GM21367 (cell line): ENCODE measurements at regions not wholly inside any gene's neighbourhood (a gene's known extent, or its start where the extent isn't known, plus 50 kb on each side); places are given as distances from the start of the nearest gene placed in this dataset.

Experiments
- ATAC-seq: cut with Tn5 transposase; IDR thresholded peaks from one replicate; pipeline ENCODE4 v1.9.1; 2021; ENCODE audit not compliant: unreplicated experiment

GRCh38 chr1:55670331-55671082 is 455.3 kb upstream of the USP24 start:
- ATAC-seq, result no peak

DNA sequence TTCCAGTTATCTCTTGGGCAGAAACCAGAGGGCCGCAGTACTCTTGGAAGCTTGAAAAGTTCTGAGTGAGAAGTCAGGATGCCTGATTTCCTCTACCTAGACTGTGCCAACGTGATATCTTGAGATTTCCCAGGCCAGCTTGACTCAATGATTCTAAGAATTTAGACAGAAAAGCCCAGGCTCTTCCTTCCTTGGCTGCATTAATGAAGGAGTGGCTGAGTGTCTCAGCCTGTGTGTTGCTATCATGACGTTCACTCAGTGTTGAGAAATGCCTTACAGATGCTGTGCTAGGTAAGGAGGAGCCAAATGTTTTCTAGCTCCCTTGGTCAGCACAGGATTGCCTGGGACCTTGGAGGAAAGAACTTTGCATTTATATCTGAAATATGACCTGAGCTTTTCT is 454.1 kb upstream of the USP24 start:
- ATAC-seq, result no peak

DNA sequence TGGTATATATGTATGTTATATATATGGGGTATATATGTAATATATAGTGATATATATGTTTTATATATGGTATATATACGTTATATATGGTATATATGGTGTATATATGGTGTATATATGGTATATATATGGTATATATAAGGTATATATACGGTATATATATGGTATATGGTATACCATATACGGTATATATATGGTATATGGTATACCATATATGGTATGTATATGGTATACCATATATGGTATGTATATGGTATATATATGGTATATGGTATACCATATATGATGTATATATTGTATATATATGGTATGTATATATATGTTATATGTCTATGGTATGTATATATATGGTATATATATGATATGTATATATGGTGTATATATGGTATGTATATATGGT is 447.7 kb upstream of the USP24 start:
- no peak for ATAC-seq

- ATAC-seq, result no peak
Observed at GRCh38 chr1:55658917-55659316, 443.8 kb upstream of the USP24 start.

DNA sequence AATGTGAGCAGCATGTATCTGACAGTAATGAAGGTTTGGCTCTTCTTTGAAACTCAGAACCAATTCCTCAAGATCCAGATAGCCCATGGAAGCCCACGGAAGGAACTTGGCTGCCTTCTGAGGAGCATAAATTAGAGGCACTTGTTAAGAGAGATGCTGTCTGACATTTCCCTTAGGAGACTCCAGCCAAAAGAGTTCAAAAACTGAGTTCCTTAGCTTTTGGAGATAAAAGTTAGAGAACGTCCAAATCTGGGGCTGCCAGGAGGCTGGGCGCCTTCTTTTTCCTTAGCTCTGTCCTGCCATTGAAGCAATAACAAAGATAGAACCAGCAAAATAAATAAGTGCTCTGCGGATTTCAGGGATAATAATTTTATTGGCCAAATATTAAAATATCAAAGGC is 439.6 kb upstream of the USP24 start:
- no peak for ATAC-seq

GRCh38 chr1:55654171-55654570 is 439.0 kb upstream of the USP24 start:
- ATAC-seq, result no peak

- no peak for ATAC-seq
Observed at GRCh38 chr1:55650444-55650843, 435.3 kb upstream of the USP24 start.

DNA sequence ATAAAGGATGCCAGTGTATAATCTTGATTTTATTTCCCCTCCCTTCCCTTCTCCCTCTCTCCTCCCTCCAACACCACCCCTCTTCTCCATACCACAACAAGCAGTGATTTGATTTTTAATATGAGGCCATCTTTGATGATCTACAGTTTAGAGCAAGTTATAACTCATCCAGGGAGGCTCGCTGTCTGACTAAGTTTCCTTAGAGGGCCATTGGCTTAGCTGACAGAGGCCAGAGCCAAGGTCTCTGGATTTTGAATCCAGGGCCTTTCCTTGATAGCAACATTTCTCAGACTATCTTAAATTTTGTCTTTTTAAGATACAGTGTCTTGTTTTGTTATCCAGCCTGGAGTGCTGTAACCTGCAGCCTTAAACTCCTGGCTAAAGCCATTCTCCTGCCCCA is 431.0 kb upstream of the USP24 start:
- ATAC-seq, result no peak

DNA sequence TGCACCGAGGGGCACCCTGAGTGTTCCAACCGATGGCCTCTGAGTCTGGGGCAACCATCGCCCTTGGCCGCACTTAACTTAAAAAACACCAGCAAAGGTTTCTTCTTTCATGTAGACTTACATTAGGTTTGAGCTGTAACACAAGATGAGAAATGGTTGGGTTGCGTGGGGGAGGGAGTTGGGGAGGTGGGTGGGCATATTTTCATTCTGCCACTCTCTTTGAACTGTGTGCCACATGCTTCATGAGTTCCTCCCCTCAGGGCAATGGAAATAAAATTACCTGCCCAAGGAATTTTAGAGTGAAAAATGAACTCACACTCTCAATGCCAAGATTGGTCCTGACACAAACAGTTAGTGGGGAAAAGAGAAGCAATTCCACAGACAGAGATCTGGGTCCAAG is 430.1 kb upstream of the USP24 start:
- ATAC-seq, result no peak

- ATAC-seq, result no peak
Observed at GRCh38 chr1:55641947-55642346, 426.8 kb upstream of the USP24 start.

GRCh38 chr1:55640708-55641473 is 425.7 kb upstream of the USP24 start:
- ATAC-seq, result peak; percentile 66

GRCh38 chr1:55639526-55639925 is 424.4 kb upstream of the USP24 start:
- no peak for ATAC-seq

DNA sequence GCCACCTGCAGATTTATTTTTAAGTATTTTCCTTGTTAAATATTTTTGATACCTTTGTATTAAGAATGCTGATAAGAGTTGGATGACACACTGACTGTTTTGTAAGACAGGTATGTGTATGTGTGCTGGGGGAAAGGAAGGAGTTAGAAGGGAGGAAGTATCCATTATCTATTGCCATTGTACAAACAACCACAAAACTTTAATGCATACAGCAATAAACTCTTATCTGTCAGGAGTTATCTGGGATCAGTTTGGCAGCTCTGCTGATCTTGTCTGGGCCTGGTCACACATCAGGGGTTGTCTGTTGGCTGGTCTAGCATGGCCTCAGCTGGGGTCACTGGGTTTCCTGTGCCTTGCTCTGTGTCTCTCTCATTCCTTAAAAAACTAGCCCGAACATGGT is 423.9 kb upstream of the USP24 start:
- ATAC-seq, result no peak

- ATAC-seq, result no peak
Observed at GRCh38 chr1:55636696-55637095, 421.5 kb upstream of the USP24 start.

- ATAC-seq, result no peak
Observed at GRCh38 chr1:55635856-55636255, 420.7 kb upstream of the USP24 start.

GRCh38 chr1:55634516-55634915 is 419.4 kb upstream of the USP24 start:
- no peak for ATAC-seq

- no peak for ATAC-seq
Observed at GRCh38 chr1:55632906-55633305, 417.7 kb upstream of the USP24 start.

GRCh38 chr1:55632058-55632457 is 416.9 kb upstream of the USP24 start:
- no peak for ATAC-seq

GRCh38 chr1:55631509-55631908 is 416.3 kb upstream of the USP24 start:
- ATAC-seq, result no peak

GRCh38 chr1:55626326-55626725 is 411.2 kb upstream of the USP24 start:
- no peak for ATAC-seq

DNA sequence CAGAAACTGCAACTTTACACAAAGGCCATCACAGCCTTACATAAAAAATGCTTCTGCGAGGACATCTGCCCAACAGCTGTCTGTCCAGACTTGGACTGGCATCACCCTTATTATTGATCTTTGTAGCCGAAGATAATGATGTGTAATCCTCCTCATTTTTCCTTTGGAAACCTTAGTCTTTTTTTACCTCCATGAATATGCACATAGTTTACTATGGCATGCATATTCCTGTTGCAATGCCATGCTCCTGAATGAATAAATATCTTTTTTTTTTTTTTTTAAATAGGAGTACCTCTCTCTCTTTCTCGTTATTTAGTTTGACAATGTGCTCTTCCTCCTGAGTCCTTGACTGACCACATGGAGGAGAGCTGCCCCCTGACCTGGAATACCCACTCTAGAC is 409.6 kb upstream of the USP24 start:
- ATAC-seq, result no peak

- ATAC-seq, result no peak
Observed at GRCh38 chr1:55623311-55623710, 408.1 kb upstream of the USP24 start.

DNA sequence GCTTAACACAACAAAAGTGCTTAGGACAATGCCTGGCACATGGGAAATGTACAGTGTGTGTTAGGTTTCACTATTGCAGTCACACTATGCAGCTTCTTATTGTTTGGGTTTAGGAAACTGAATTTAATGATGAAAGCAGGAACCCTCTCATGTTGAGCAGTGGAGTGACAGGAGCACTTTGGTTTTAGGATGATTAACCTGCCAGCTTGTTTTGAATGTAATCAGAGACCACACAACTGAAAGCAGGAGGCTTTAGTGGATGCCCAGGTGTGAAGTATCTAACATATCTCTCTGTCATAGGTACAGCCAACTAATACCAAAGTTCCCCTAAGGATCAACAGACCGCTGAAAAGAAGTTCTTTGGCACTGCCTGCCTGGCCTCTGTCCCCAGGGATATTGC is 406.9 kb upstream of the USP24 start:
- ATAC-seq, result no peak
